Stimulated activated CD4-positive, alpha-beta T cell treated with anti-CD3 and anti-CD28 coated beads, TNF-alpha, amount 100 ng/mL, for 24 hours (primary cell): ENCODE measurements at regions not wholly inside any gene's neighbourhood (a gene's known extent, or its start where the extent isn't known, plus 50 kb on each side); places are given as distances from the start of the nearest gene placed in this dataset.

ENCODE experiments used
- DNase-seq, 3 experiments: peaks; one replicate each; pipeline ENCODE4 v3.0.0-alpha.2; 2020; ENCODE audit warnings: low read depth in 3 of 3

DNA sequence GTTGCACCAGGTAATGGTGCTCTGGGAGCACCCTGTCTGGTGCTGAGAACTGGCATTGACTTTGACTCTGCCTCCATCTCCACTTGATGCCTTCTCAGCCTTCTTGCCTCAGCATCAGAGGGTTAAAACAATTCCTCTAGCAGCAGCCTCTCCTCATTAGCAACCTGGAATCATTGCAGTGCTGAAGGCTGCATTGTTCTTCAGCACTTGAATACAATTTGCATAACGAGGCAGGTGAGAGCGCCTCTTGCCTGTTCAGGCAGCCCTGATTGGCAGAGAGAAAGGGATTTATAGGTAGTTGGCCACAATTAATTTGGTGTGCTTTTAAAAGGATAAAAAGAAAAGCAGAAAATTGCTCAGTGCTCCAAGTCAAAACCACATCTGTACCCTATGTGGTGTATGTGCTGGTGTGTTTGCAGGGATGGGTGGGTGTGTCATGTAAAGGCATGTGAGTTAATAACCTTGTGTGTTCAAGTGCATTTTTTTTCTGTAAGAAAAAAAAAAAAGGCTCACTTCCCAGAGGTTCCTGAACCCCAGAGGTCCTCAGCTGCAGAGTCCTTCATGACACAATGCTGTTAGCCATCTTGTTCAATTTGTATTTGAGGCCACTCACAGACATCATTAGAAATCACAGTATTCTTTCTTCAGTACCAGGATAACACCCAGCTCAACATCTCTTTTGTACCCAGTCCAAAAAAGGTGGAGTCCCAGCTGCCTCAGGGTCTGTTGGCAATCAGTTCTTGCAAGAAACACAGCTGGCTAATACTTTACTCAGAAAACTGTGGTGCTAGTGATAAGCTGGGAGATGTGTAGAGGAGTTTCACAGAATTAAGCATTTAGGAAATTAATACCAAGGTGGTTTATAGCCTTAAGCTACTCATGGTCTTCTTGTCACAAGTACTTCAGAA, 385.6 kb downstream of the GRIN2B start:
- no peak for DNase-seq

DNA sequence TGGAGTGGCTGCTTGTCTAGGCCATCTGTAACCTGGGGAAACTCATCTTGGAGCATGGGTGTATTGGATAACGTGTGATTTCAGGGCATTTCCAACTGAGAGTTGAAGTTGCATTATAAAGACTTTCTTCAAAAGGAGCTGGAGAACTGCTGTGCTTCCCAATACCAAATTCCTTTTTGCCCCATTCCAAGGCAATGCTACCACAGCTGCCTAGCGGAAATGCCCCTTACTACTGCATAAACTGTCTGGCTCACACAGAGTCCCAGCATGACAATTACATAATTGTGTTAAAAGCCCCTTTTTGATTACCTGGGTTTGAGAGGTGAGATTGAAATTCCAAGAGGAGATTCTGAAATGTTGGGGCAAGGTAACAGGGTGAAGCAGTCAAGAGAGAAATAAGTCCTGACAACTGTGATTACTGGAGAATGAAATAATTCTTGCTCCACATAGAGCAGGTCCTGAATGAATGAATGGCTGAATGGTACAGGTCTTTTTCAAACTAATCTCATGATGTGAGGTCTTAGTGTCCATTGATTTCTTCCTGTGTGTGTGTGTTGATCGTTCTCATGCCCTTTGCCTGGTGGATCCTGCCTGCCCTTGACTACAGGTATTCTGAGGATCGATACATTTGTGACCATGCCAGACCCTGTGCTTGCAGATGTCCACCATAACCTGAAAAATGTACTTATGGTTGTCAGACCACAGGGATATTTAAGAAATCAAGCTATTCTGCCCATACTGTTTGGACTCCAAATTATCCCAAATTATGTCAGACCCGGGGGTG, 386.5 kb downstream of the GRIN2B start:
- DNase-seq = no peak

DNA sequence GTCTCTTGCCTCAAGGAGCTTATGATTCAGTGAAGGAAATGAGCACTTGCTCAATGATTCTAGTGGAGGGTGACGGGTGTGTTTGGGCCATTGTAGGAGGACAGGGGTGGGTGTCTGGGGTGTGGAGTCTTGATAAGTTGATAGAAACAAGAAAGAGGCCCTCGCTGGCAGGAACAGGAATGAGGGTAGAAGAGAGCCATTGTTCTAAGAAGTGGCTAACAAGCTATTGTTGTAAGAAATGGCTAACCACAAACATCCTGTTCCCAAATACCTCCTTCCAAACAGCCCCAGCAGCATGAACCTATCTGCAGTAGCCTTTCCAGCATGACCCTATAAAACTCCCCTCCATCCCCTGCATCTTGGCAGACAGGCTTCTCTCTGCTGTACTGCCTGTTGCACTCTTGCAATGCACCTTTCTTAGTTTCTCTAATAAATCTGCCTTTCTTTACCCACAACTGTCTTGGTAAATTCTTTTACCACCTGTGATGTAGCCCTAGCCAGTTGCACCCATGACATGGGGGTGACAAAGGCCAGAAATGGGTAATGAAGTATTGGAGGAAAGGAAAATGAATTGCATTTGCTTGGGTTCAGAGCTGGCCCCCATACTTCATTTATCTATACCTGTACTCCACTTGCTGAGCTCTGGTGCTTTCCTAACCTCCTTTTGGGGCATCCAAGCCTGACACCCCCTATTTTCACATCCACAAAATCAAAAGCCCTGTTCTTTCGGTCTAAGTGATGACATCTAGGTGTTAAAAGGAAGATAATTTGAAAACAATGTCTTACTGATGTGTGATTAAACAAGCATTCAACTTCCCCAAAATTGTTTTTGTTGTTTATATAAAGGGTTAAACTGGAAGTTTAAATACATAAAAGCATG, 389.1 kb downstream of the GRIN2B start:
- DNase-seq = no peak

DNA sequence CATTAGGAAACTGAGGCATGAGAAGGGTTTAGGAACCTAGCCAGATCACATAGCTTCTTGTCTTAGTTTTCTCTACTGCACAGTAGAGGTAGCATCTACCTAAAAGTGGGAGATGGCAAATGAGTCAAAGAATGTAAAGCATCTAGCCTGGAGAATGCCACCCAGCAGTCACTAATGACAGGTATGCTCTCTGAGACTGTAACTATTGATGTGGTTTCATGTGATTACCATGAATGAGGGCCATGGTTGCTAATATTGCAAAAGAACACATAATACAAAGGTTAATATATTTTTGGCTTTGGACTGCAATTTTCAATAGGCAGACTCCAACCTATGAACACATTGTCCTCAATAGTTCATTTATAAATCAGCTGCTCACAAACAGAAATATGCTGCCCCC, 389.9 kb downstream of the GRIN2B start:
- DNase-seq = no peak

DNA sequence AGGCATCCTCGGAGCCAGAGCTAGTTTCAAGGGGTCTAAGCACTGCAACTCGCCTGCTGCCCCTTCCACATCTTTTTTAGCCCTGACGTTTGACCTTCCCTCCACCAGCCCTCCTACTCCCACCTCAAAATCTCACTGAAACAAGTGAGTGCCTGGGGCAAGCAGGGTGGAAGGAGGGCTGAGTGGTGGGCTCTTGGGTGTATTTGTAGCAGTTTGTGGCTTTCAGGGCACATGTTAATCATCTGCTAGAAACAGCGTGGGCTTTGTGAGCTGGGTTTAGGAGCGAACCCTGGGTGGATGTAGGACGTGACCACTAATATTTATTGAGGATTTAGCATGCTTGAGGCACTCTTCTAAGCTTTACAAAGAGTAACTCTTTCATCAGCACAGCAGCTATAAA, 390.3 kb downstream of the GRIN2B start:
- no peak for DNase-seq

DNA sequence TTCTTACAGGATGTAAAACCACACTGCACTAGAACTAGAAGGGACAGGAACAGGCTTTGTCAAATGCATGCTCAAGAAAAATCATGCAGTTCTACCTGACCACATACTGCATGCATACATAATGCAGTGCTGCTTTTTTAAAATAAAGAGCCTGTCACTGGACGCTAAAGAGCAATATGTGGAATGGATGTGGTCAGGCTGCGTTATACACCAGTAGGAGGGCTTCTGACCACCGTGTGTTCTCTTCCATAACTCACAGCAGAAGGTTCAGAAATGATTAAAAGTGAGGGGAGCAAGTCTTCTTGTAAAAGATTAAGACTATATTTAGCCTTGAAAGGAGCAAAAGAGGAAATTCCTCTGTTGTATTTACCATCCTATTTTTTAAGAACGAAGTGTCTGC, 392.0 kb downstream of the EMP1 start:
- no peak for DNase-seq

DNA sequence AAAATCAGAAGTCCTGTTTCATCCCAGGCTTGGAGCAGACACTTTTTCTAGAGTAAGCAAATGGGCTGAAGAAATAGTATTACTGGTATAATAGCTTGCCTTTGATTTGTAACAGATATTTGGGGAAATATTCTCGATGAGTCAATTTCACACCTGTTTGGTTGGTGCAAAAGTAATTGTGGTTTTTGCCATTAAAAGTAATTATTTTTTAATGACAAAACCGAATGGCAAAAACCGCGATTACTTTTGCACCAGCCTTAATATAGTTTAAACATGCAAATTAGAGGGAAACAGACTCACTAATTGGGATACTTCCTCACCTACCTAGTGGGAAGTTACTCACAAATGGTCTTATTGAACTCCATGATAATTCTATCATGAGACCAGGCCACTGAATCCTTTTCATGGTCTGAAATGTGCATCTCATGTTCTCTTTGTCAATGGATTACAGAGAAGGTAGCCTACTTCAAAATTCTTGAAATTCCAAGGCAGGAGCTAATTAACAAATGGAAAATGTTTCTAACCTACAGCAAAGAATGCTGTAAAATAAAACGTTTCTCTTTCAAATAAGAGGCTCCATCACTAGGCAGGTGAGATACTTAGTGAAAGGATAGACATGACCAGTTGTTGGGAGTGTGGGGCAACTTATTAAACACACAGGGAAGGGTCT, 391.3 kb downstream of the EMP1 start:
- DNase-seq = no peak

DNA sequence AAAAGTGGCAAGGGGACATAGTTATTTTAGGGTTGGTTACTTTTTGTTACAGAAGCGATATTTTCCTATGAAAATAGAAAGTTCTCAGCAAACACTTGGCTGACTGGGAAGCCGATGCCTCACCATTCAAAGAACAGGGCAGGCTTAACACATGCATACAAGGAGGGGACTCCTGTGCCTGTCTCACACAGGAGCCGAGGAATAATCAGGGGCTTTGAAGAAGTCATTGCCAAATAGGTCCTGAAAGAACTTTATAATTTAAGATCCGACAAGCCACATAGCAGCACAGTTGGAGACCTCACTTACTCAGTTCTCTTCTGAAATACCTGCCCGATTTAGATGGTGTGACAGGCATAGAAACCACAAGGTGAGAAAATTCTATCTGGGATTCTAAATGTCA, 389.8 kb downstream of the EMP1 start:
- DNase-seq = no peak

DNA sequence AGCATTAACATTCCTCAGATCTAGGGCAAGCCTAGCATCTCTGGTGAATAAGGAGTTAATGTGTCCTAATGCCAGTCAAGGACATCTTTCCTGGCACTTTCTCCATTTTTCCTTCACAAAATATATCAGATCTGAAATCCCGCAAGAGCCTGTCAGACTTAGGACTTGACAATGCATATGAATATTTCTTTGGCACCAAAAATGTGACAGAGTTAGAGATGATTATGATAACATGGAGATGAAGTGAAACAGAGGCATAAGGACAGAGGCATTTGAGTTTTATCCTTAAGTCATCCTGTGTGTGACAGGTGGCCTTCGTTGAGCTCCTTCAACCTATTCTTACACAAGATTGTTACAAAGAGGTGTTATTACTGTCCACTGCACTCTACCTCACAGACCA, 388.0 kb downstream of the EMP1 start:
- DNase-seq = no peak

DNA sequence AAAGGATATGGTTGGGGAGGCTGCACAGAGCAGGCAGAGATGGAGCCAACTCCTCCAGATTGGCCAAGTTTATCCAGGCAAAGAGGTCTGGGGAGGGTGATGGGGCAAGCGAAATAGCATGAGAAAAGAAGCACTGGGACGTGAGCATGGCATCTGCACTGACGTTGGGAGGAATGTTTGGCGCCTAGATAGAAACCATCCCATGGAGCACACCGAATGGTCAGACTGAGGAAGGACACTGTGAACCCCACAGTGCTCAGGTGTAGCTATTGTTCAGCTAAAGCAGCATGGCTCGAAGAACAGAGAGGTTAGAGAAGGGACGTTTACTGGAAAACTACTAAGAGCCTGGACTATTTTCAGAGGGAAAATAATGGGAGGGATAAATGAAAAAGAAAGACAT, 387.1 kb downstream of the EMP1 start:
- no peak for DNase-seq

DNA sequence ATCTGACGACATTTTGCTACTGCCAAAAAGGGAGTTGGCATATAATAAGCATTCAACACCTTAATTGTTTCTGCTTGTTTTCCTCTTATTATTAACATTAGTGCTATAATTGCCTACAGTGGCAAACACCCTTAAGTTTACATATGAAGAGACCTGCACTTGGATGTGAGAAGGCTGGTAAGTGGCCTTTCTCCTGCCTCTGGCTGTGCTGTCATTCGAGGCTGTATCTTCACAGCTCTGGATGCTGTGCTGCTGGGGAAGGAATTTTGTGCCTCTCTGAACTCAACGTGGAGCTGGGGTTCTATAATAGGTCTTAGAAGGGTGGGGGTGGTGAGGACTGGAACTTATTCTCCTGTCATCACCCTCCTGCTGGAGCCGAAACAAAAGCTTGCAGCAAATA, 385.9 kb downstream of the EMP1 start:
- DNase-seq = no peak

DNA sequence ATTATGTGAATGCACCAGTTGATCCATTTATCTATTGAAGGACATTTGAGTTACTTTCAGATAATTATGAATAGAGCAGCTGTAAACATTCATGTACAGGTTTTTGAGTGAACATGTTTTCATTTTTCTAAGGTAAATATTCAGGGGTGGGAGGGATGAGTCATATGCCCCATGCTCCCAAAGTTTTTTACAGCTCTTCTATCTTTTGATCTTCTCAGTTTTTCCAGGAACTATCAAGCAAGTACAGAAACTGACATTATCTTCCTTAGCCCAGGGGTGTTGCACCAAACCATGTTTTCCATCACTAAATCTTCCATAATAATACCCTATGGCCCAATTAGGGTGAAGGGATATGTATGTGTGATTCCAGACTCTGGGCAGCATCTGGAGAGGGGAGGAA, 384.5 kb downstream of the EMP1 start:
- DNase-seq = no peak

DNA sequence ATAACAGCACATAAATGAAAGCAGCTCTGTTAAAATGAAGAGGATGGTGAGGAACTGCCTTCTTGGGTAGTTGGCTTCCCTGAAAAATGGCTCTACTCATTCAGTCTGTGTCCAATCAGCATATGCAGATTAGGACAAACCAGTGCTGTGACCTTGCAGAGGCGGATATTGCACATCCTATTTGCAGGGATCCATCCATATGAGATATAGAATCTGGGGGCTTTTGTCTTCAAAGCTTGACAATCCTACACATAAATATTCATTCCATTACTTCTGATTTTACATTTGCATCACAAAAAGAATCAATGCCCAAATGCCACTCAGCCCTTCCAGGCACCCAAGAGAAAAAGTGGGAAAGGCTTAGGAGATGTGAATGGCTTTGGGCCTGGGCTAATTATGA, 383.7 kb downstream of the EMP1 start:
- no peak for DNase-seq

DNA sequence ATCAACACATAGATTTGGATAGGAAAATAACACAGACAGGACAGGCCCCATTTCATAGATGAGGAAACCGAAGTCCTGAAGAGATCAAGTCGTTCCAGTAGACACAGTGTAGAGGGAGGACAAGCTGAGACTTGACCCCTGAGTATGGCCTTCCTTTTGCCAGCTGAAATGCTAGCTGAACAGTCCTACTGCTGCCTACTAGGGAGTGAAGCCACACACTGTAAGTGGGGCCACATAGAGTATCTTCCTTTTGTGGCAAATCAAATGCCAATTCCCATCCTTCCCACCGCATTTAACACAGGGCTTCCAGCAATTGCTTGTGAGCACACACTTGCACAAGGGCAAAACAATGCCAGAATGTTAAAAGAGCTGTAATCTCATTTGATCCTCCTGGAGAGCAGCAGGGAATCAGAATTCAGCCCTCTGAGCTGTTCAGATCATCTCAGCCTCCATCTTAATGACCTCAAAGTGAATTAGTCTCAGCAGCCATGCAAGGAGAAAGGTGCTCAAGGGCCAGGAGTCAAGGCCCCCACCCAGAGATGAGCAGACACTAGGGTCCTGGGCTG, 380.5 kb downstream of the EMP1 start:
- DNase-seq = no peak

DNA sequence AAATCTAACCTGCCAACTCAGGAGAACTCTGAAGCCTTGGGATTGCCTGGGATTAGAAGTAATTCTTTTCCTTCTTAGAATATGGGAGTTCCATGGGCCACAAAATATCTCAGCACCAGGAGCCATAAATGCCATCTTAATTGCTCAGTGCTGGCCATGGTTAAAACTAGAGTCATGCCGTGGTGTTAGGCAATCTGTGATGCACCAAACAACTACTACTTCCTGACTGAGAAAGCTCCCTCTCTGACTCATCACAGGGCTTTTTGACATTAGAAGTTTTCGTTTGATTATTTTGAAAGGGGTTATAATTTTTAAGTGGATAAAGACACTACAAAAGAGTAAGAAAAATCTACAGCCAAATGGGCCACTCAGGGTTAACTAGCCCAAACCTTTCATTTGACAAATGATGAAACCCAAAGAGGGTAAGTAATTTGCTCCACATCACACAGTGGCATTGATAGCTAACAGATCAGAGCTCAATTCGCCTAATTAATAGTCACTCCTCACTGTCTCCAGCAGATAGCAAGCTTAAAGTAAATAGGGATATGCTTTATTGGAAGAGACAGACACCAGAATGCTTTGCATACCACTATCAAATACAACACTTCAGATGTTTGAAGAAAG, 377.3 kb downstream of the EMP1 start:
- DNase-seq = no peak

DNA sequence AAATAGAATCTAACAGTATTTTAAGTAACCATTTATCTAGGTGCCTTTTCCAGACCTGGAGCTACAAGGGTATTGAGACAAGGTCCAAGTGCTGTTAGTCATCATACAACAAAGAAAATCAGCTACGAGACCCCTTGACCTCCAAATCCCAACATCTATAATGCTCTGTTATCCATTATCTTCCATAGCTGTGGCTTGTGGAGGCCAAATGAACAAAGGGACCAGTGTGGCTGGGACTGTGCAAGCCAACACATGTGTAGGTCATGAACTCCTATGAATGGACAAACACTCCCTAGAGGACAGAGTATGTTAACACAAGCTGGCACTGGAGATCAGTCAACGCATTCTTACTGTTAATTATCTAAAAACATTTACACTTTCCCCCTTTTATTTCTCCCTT, 374.5 kb downstream of the EMP1 start:
- DNase-seq = no peak

DNA sequence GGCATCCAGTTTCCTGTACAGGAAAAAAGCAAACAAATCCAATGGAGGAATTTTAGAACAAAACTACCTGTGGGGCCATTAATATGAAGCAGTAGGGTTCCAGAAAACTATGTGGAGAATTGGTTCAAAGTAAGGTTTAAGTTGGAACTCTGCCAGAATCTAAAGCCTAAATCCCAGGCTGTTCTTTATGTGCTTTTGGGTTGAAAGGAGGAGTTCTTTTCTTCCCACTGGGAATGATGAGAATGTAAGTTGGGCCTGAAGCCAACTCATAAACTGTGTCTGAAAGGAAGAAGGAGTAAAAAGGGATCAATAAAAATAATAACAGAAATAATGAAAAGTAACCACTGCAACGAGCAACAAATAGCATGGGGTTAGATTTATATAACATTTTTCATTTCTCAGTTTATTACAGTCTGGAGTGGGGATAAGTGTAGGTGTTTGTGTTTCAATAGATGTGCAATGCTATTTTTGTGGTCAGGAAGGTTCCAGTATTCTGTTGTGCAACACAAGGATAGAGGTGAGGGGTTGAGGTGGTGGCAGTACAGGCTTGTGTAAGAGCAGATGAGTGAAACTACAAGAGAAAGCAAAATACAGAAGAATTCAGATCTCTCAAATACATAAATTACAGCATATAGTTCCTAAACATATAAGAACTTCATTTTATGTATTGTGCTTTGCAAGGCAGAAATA, 373.6 kb downstream of the EMP1 start:
- no peak for DNase-seq

DNA sequence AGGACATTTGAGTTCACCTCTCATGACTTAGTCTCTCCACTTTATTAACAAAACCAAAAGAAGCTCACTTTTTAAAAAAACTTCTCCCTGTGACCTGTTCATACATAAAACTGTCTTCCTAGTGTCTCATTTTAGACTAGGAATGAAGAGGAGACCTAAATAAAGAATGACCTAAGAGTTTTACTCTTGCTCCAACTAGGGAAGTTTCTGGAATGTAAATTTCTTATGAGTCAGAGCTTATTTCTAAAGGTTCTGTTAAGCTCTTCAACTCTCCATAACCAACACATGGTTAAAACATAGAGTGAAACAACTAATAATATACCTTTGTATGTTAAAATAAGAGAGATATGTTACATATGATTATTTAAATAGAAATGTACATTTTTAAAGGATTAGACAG, 369.8 kb downstream of the EMP1 start:
- DNase-seq = no peak

DNA sequence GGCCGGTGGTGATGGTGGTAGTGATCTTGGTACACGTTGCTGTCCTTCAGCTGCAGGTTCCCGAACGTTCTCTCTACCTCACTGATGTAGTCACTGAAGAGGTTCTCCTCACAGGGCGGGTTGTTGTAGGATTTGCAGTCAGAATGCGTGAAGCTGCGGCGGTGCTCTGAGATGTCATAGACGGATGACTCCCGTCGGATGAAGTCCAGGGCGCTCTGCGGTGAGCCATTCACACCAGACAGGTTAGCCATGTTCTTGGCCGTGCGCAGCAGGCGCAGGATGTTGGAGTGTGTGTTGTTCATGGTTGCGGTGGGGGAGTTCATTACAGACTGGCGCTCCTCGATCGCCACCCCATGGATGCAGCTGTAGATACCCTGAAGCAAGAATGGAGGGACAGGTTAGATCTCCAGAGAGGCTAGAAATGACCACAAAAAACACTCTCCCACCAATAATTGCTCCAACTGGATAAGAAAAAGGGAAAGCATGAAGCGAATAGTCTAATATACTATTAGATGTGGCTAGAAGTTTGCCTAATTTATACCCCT, 367.8 kb downstream of the EMP1 start:
- no peak for DNase-seq

DNA sequence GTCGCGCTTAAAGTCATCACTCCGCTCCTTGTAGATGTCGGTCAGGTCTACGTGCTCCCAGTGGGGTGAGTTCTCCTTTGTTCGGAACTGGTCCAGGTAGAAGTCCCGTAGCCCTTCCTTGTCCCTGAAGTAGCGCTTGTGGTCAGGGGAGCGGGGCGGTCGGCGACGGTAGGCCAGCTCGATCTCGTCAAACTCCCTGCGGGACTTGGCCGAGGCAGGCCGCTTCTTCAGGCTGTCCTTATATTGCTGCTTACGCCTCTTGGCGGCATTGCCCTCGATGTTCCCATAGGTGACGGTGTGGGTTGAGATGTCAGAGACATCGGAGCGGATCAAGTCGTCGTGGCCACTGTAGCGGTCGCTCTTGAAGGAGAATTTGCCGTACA, 367.2 kb downstream of the EMP1 start:
- DNase-seq = no peak
